Mesenchymal stem cell (in vitro differentiated cells and primary cell): ENCODE measurements at regions not wholly inside any gene's neighbourhood (a gene's known extent, or its start where the extent isn't known, plus 50 kb on each side); places are given as distances from the start of the nearest gene placed in this dataset.

Experiments used
- DNase-seq: peaks from one replicate; pipeline ENCODE4 v3.0.0-alpha.2; 2013
- H2AFZ ChIP-seq: one replicate; pipeline ENCODE4 v1.6.1; 2013; ENCODE audit warnings: low read depth, mild to moderate bottlenecking, control low read depth, inconsistent platforms, low read length, moderate library complexity
- H2AK5ac ChIP-seq: 2 replicates; pipeline ENCODE4 v1.6.1; 2013; ENCODE audit warnings: low read length, moderate library complexity, mild to moderate bottlenecking, inconsistent platforms; ENCODE audit not compliant: severe bottlenecking
- H2BK120ac ChIP-seq: one replicate; pipeline ENCODE4 v1.6.1; 2013; ENCODE audit warnings: low read depth, mild to moderate bottlenecking, inconsistent platforms, low read length, moderate library complexity
- H2BK12ac ChIP-seq, 2 experiments: one replicate each; pipeline ENCODE4 v1.6.1; 2013; ENCODE audit warnings: inconsistent platforms in 2 of 2, low read length in 2 of 2, mild to moderate bottlenecking in 2 of 2, moderate library complexity in 2 of 2, control low read depth in 1 of 2
- H2BK15ac ChIP-seq: one replicate; pipeline ENCODE4 v1.6.1; 2013; ENCODE audit warnings: mild to moderate bottlenecking, low read depth, inconsistent platforms; ENCODE audit not compliant: poor library complexity, severe bottlenecking
- H2BK5ac ChIP-seq: 2 replicates; pipeline ENCODE4 v1.6.1; 2013; ENCODE audit warnings: low read depth, mild to moderate bottlenecking, low read length, control low read depth, inconsistent platforms; ENCODE audit not compliant: poor library complexity, severe bottlenecking
- H3K14ac ChIP-seq, 2 experiments: one replicate each; pipeline ENCODE4 v1.6.1; 2013; ENCODE audit warnings: inconsistent platforms in 2 of 2, low read length in 2 of 2, control low read depth in 1 of 2, mild to moderate bottlenecking in 1 of 2, moderate library complexity in 1 of 2
- H3K18ac ChIP-seq, 2 experiments: one replicate each; pipeline ENCODE4 v1.6.1; 2013; ENCODE audit warnings: inconsistent platforms in 2 of 2, low read length in 2 of 2, control low read depth in 1 of 2, low read depth in 1 of 2, mild to moderate bottlenecking in 1 of 2
- H3K23ac ChIP-seq, 2 experiments: one replicate each; pipeline ENCODE4 v1.6.1; 2013; ENCODE audit warnings: inconsistent platforms in 2 of 2, low read length in 2 of 2, mild to moderate bottlenecking in 2 of 2, moderate library complexity in 2 of 2, control low read depth in 1 of 2
- H3K27ac ChIP-seq: 2 replicates; pipeline ENCODE4 v1.5.1; 2013; ENCODE audit warnings: mild to moderate bottlenecking, moderate library complexity, low read length, control low read depth, inconsistent platforms; ENCODE audit not compliant: poor library complexity, severe bottlenecking
- H3K27me3 ChIP-seq, 2 experiments: 2 replicates each; pipeline versions ENCODE4 v1.6.1 to v1.7.0; 2013; ENCODE audit warnings: low read length in 2 of 2, mild to moderate bottlenecking in 2 of 2, moderate library complexity in 2 of 2, control low read depth in 1 of 2, inconsistent platforms in 1 of 2; ENCODE audit not compliant: control insufficient read depth in 1 of 2, insufficient read depth in 1 of 2
- H3K36me3 ChIP-seq, 2 experiments: 2 replicates each; pipeline versions ENCODE4 v1.6.1 to v1.7.0; 2013; ENCODE audit warnings: low read length in 2 of 2, control low read depth in 1 of 2, inconsistent platforms in 1 of 2, low read depth in 1 of 2, mild to moderate bottlenecking in 1 of 2; ENCODE audit not compliant: insufficient read depth in 2 of 2, control insufficient read depth in 1 of 2
- H3K4ac ChIP-seq, 2 experiments: one replicate each; pipeline ENCODE4 v1.6.1; 2013; ENCODE audit warnings: inconsistent platforms in 2 of 2, low read length in 2 of 2, mild to moderate bottlenecking in 2 of 2, moderate library complexity in 2 of 2, control low read depth in 1 of 2, low read depth in 1 of 2
- H3K4me1 ChIP-seq: 2 replicates; pipeline ENCODE4 v1.6.1; 2013; ENCODE audit warnings: low read depth, low read length, control low read depth; ENCODE audit not compliant: control insufficient read depth, insufficient read depth
- H3K4me2 ChIP-seq: 2 replicates; pipeline ENCODE4 v1.6.1; 2013; ENCODE audit warnings: low read length, mild to moderate bottlenecking, inconsistent platforms; ENCODE audit not compliant: poor library complexity, severe bottlenecking
- H3K4me3 ChIP-seq, 2 experiments: 2 replicates each; pipeline versions ENCODE4 v1.5.1 to v1.7.0; 2013; ENCODE audit warnings: low read length in 2 of 2, mild to moderate bottlenecking in 2 of 2, control low read depth in 1 of 2, low read depth in 1 of 2; ENCODE audit not compliant: insufficient read depth in 1 of 2
- H3K79me1 ChIP-seq: replicated peaks from 2 replicates; pipeline ENCODE4 v1.6.1; 2013; ENCODE audit warnings: mild to moderate bottlenecking, control low read depth, low read length, inconsistent platforms; ENCODE audit not compliant: poor library complexity, severe bottlenecking
- H3K9ac ChIP-seq: 2 replicates; pipeline ENCODE4 v1.7.0; 2013; ENCODE audit warnings: mild to moderate bottlenecking, low read length, moderate library complexity
- H3K9me3 ChIP-seq: 2 replicates; pipeline ENCODE4 v1.7.0; 2013; ENCODE audit warnings: mild to moderate bottlenecking, low read length; ENCODE audit not compliant: control insufficient read depth
- H4K8ac ChIP-seq: one replicate; pipeline ENCODE4 v1.6.1; 2013; ENCODE audit warnings: inconsistent platforms, mild to moderate bottlenecking, low read length, moderate library complexity
- H4K91ac ChIP-seq: one replicate; pipeline ENCODE4 v1.6.1; 2013; ENCODE audit warnings: mild to moderate bottlenecking, low read length, inconsistent platforms
- WGBS: methylation state at CpG from one replicate; pipeline ENCODE4 v1.1.7; 2013; ENCODE audit warnings: mixed read lengths; 5-methylcytosine and 5-hydroxymethylcytosine counted together

- Histone ChIP-seq H2AFZ (no peak overlapping the region), H2BK15ac (no peak overlapping the region), H3K9me3 (no peaks in the 10 kb centered on the region), H3K14ac (no peak overlapping the region), H2BK120ac (no peak overlapping the region), H3K36me3 (no peaks in the 10 kb centered on the region), H3K27ac (no peak overlapping the region), H3K23ac (no peak overlapping the region), H2BK12ac (no peak overlapping the region), H3K4me2 (no peak overlapping the region), H2AK5ac (no peak overlapping the region), H3K4ac (no peak overlapping the region), H3K18ac (no peak overlapping the region), H3K27me3 (no peaks in the 10 kb centered on the region), H2BK5ac (no peak overlapping the region), H4K8ac (no peak overlapping the region), H3K9ac (no peak overlapping the region), H3K4me1 (no peaks in the 10 kb centered on the region), H4K91ac (no peak overlapping the region), H3K4me3 (no peak overlapping the region), H3K79me1 (no peaks in the 10 kb centered on the region)
- no peak for DNase-seq
- 30% methylated on average over 12 of the region's 14 CpGs for WGBS
Observed at GRCh38 chrX:791479-792034, 161.0 kb downstream of the SHOX start.

GRCh38 chrX:790783-791360 lies 160.3 kb downstream of the SHOX start:
- Histone ChIP-seq H3K14ac (no peak overlapping the region), H3K79me1 (no peaks in the 10 kb centered on the region), H2BK12ac (no peak overlapping the region), H2BK5ac (no peak overlapping the region), H4K91ac (no peak overlapping the region), H3K4me1 (no peaks in the 10 kb centered on the region), H3K4ac (no peak overlapping the region), H2AK5ac (no peak overlapping the region), H3K9ac (no peak overlapping the region), H3K18ac (no peak overlapping the region), H3K23ac (no peak overlapping the region), H3K27ac (no peak overlapping the region), H3K9me3 (no peaks in the 10 kb centered on the region), H3K27me3 (no peaks in the 10 kb centered on the region), H2AFZ (no peak overlapping the region), H2BK120ac (no peak overlapping the region), H3K4me3 (no peak overlapping the region), H3K36me3 (no peaks in the 10 kb centered on the region), H4K8ac (no peak overlapping the region), H2BK15ac (no peak overlapping the region), H3K4me2 (no peak overlapping the region)
- no peak for DNase-seq
- 27% methylated on average over 24 of the region's 30 CpGs for WGBS

GRCh38 chrX:790041-790506 lies 159.5 kb downstream of the SHOX start:
- Histone ChIP-seq H2BK120ac (no peak overlapping the region), H4K91ac (no peak overlapping the region), H3K4me1 (no peaks in the 10 kb centered on the region), H3K9me3 (no peaks in the 10 kb centered on the region), H2BK5ac (no peak overlapping the region), H3K4me2 (no peak overlapping the region), H3K4me3 (no peak overlapping the region), H2BK12ac (no peak overlapping the region), H3K18ac (no peak overlapping the region), H3K4ac (no peak overlapping the region), H3K27me3 (no peaks in the 10 kb centered on the region), H4K8ac (no peak overlapping the region), H3K9ac (no peak overlapping the region), H3K27ac (no peak overlapping the region), H3K23ac (no peak overlapping the region), H3K36me3 (no peaks in the 10 kb centered on the region), H2AFZ (no peak overlapping the region), H3K79me1 (no peaks in the 10 kb centered on the region), H3K14ac (no peak overlapping the region), H2BK15ac (no peak overlapping the region), H2AK5ac (no peak overlapping the region)
- 26% methylated on average over 12 of the region's 18 CpGs for WGBS
- no peak for DNase-seq

- Histone ChIP-seq H3K4me2 (no peak overlapping the region), H3K27ac (no peak overlapping the region), H3K4me3 (no peak overlapping the region), H2BK12ac (no peak overlapping the region), H3K36me3 (no peaks in the 10 kb centered on the region), H3K4ac (no peak overlapping the region), H3K27me3 (no peaks in the 10 kb centered on the region), H2BK15ac (no peak overlapping the region), H3K9me3 (no peaks in the 10 kb centered on the region), H2BK120ac (no peak overlapping the region), H3K18ac (no peak overlapping the region), H3K79me1 (no peaks in the 10 kb centered on the region), H2BK5ac (no peak overlapping the region), H3K4me1 (no peaks in the 10 kb centered on the region), H3K14ac (no peak overlapping the region), H4K91ac (no peak overlapping the region), H2AK5ac (no peak overlapping the region), H4K8ac (no peak overlapping the region), H2AFZ (no peak overlapping the region), H3K23ac (no peak overlapping the region), H3K9ac (no peak overlapping the region)
- DNase-seq = no peak
- WGBS = 87% methylated on average over 9 of the region's 9 CpGs
Observed at GRCh38 chrX:789096-789495, 158.5 kb downstream of the SHOX start.
